ENCODE measurements at regions not wholly inside any gene's neighbourhood (a gene's known extent, or its start where the extent isn't known, plus 50 kb on each side); places are given as distances from the start of the nearest gene placed in this dataset.

DNA sequence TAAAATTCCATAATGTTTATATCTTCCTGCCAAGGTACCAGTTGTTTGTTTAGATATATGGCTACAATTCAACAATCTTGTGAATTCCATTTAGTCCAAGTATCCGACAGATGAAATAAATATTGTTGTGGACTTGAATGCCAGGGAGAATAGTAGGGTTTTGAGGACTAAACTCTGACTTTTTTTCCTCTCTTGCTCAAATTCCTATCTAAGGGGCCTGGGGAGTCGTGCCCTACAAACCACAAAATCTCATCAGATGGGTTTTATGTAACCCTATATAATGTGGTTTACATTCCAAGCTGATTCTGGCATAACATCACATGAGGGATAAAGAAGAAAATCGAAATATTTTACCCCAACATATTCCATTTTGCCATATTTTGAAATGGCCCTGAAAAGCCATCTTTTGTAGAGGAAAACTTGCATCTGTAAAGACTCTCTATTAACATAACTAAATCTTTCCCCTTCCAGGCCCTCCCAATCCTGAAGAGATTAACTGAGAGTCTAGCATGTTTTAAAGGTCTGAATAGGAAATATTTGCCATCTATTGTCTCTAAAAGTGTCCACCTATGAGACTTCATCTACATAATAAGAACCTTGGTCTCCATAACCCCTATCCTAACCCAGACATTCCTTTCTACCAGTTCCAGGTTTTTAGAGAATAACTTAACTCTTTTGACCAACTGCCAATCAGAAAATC lies 184.7 kb upstream of the KITLG start:
- ChIA-PET CTCF (interaction anchor here (1.4 to 1.6 kb wide), 2 partner anchors 37 to 228 kb away, joined by 3 to 4 read pairs; no protein-coding TSS in a partner anchor), POLR2A (no interaction called here)
- WGBS (ENCODE audit: low lambda C conversion rate), result 40% methylated on average over 3 of the region's 3 CpGs
- TF ChIP-seq SIN3A (IDR thresholded peaks at IDR 0.05; ENCODE audit: borderline replicate concordance, low read depth, low read length) (no peak), RAD21 (IDR thresholded peaks at IDR 0.05; ENCODE audit: low read length) (no peak), POLR2AphosphoS5 (IDR thresholded peaks at IDR 0.05; ENCODE audit: low read depth, low read length) (no peak), SMC3 (IDR thresholded peaks at IDR 0.05; ENCODE audit: low read depth, low read length) (no peak), EZH2phosphoT487 (IDR thresholded peaks at IDR 0.05; ENCODE audit: borderline replicate concordance, low read depth) (no peak), RXRA (IDR thresholded peaks at IDR 0.05; ENCODE audit: borderline replicate concordance, low read depth) (no peak), FOXJ3 (CRISPR knock-in tag; IDR thresholded peaks at IDR 0.05) (no peak), NFIC (IDR thresholded peaks at IDR 0.05; ENCODE audit: borderline replicate concordance) (no peak), EP300 (IDR thresholded peaks at IDR 0.05; ENCODE audit: borderline replicate concordance in 1 of 2, low read depth in 1 of 2, low read length in 1 of 2) (no peak), NRF1 (IDR thresholded peaks at IDR 0.05; ENCODE audit: low read depth, low read length) (no peak), FOXM1 (IDR thresholded peaks at IDR 0.05; ENCODE audit: low read depth) (no peak), MXI1 (IDR thresholded peaks at IDR 0.05; ENCODE audit: low read depth, low read length) (no peak)
- TF ChIP-seq, protein P1, sequence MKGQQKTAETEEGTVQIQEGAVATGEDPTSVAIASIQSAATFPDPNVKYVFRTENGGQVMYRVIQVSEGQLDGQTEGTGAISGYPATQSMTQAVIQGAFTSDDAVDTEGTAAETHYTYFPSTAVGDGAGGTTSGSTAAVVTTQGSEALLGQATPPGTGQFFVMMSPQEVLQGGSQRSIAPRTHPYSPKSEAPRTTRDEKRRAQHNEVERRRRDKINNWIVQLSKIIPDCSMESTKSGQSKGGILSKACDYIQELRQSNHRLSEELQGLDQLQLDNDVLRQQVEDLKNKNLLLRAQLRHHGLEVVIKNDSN (IDR thresholded peaks at IDR 0.05; ENCODE audit: borderline replicate concordance, low read depth), result no peak
- TF ChIP-seq, protein P2, sequence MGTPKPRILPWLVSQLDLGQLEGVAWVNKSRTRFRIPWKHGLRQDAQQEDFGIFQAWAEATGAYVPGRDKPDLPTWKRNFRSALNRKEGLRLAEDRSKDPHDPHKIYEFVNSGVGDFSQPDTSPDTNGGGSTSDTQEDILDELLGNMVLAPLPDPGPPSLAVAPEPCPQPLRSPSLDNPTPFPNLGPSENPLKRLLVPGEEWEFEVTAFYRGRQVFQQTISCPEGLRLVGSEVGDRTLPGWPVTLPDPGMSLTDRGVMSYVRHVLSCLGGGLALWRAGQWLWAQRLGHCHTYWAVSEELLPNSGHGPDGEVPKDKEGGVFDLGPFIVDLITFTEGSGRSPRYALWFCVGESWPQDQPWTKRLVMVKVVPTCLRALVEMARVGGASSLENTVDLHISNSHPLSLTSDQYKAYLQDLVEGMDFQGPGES (IDR thresholded peaks at IDR 0.05; ENCODE audit: low read depth, low read length), result no peak
- no peaks in the 10 kb centered on the region for H4K20me1 ChIP-seq (ENCODE audit: insufficient read depth)
- H2AFZ ChIP-seq (ENCODE audit: low read depth), result no peak overlapping the region
- no peaks in the 10 kb centered on the region for H3K9me2 ChIP-seq
- no peak overlapping the region for H3K4me3 ChIP-seq (ENCODE audit: low read depth in 2 of 2, low read length in 1 of 2)
- no peak for DNase-seq
- H3F3A ChIP-seq (replicated peaks; ENCODE audit: insufficient read depth), result no peaks in the 10 kb centered on the region
- no peaks in the 10 kb centered on the region for H3K27me3 ChIP-seq (ENCODE audit: insufficient read depth)
- no peak overlapping the region for H3K9ac ChIP-seq
- H3K4me1 ChIP-seq (ENCODE audit: control insufficient read depth in 1 of 2, insufficient read depth in 2 of 2, low read depth in 1 of 2, low read length in 1 of 2), result no peaks in the 10 kb centered on the region
- no peaks in the 10 kb centered on the region for H3K9me3 ChIP-seq
- no peak overlapping the region for H3K27ac ChIP-seq (ENCODE audit: low read depth in 2 of 2, low read length in 1 of 2)
- no peaks in the 10 kb centered on the region for H3K36me3 ChIP-seq (replicated peaks in 1 of 2; ENCODE audit: control insufficient read depth in 1 of 2, insufficient read depth in 2 of 2, low read length in 1 of 2)
- H3K79me2 ChIP-seq (ENCODE audit: insufficient read depth), result no peaks in the 10 kb centered on the region
- no peak overlapping the region for H3K4me2 ChIP-seq

DNA sequence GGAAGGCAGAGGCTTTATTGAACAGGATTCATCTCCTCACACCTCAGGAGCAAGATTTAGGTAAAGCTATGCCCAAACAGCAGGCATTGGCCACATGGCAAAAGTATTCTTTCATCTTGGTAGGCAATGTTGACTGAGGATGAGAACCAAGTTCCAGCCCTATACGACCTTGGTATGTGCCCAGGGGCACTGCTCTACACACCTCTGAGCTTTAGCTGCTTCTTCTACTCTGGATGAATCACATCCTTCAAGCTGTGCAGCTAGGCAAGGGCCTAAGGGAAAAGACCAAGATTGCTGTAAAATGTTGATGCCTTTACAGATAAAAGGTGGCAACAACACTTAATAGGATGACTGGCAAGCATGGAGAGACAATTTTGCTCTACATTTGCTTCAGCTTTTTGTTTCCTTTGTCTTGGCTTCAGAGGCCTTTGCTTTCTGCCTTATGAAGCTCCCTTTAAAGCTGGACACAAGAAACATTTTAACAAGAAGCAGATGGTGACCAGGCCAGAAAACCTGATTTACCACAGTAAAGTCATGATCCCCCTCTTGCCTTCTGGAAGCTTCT lies 183.3 kb upstream of the KITLG start:
- no peak overlapping the region for H3K27ac ChIP-seq (ENCODE audit: low read depth in 2 of 2, low read length in 1 of 2)
- H3K9me3 ChIP-seq, result no peaks in the 10 kb centered on the region
- no peaks in the 10 kb centered on the region for H3K4me1 ChIP-seq (ENCODE audit: control insufficient read depth in 1 of 2, insufficient read depth in 2 of 2, low read depth in 1 of 2, low read length in 1 of 2)
- no peak for DNase-seq
- H3K4me3 ChIP-seq (ENCODE audit: low read depth in 2 of 2, low read length in 1 of 2), result no peak overlapping the region
- H3K36me3 ChIP-seq (replicated peaks in 1 of 2; ENCODE audit: control insufficient read depth in 1 of 2, insufficient read depth in 2 of 2, low read length in 1 of 2), result no peaks in the 10 kb centered on the region
- WGBS (ENCODE audit: low lambda C conversion rate), result 50% methylated on average over 1 of the region's 1 CpG
- no peaks in the 10 kb centered on the region for H3K9me2 ChIP-seq
- H3K27me3 ChIP-seq (ENCODE audit: insufficient read depth), result no peaks in the 10 kb centered on the region
- ChIA-PET POLR2A (no interaction called here), CTCF (interaction anchor here (1.4 to 1.6 kb wide), 2 partner anchors 39 to 230 kb away, joined by 3 to 4 read pairs; no protein-coding TSS in a partner anchor)
- H3K4me2 ChIP-seq, result no peak overlapping the region
- H2AFZ ChIP-seq (ENCODE audit: low read depth), result no peak overlapping the region
- H3K9ac ChIP-seq, result no peak overlapping the region
- no peak for TF ChIP-seq TEAD4 (IDR thresholded peaks at IDR 0.05; ENCODE audit: borderline replicate concordance, insufficient read depth)
- TF ChIP-seq ELF1 (IDR thresholded peaks at IDR 0.05), result no peak
- TF ChIP-seq JUND (IDR thresholded peaks at IDR 0.05), result no peak
- no peak for TF ChIP-seq RXRA (IDR thresholded peaks at IDR 0.05; ENCODE audit: borderline replicate concordance, low read depth)
- no peak for TF ChIP-seq RFX5 (IDR thresholded peaks at IDR 0.05; ENCODE audit: low read length)
- TF ChIP-seq EZH2phosphoT487 (IDR thresholded peaks at IDR 0.05; ENCODE audit: borderline replicate concordance, low read depth), result no peak
- TF ChIP-seq, protein P3, sequence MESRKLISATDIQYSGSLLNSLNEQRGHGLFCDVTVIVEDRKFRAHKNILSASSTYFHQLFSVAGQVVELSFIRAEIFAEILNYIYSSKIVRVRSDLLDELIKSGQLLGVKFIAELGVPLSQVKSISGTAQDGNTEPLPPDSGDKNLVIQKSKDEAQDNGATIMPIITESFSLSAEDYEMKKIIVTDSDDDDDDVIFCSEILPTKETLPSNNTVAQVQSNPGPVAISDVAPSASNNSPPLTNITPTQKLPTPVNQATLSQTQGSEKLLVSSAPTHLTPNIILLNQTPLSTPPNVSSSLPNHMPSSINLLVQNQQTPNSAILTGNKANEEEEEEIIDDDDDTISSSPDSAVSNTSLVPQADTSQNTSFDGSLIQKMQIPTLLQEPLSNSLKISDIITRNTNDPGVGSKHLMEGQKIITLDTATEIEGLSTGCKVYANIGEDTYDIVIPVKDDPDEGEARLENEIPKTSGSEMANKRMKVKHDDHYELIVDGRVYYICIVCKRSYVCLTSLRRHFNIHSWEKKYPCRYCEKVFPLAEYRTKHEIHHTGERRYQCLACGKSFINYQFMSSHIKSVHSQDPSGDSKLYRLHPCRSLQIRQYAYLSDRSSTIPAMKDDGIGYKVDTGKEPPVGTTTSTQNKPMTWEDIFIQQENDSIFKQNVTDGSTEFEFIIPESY (IDR thresholded peaks at IDR 0.05; ENCODE audit: borderline replicate concordance, low read depth), result no peak
- TF ChIP-seq, protein P4, sequence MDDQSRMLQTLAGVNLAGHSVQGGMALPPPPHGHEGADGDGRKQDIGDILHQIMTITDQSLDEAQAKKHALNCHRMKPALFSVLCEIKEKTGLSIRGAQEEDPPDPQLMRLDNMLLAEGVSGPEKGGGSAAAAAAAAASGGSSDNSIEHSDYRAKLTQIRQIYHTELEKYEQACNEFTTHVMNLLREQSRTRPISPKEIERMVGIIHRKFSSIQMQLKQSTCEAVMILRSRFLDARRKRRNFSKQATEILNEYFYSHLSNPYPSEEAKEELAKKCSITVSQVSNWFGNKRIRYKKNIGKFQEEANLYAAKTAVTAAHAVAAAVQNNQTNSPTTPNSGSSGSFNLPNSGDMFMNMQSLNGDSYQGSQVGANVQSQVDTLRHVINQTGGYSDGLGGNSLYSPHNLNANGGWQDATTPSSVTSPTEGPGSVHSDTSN (IDR thresholded peaks at IDR 0.05), result no peak
- no peak for TF ChIP-seq SMC3 (IDR thresholded peaks at IDR 0.05; ENCODE audit: low read depth, low read length)
- no peak for TF ChIP-seq TAF1 (IDR thresholded peaks at IDR 0.05; ENCODE audit: borderline replicate concordance, low read depth, low read length)
- TF ChIP-seq, protein P1 (IDR thresholded peaks at IDR 0.05; ENCODE audit: borderline replicate concordance, low read depth), result no peak
- no peaks in the 10 kb centered on the region for H4K20me1 ChIP-seq (ENCODE audit: insufficient read depth)
- H3K79me2 ChIP-seq (ENCODE audit: insufficient read depth), result no peaks in the 10 kb centered on the region
- H3F3A ChIP-seq (replicated peaks; ENCODE audit: insufficient read depth), result no peaks in the 10 kb centered on the region
